SK-N-SH (cell line): ENCODE measurements at regions not wholly inside any gene's neighbourhood (a gene's known extent, or its start where the extent isn't known, plus 50 kb on each side); places are given as distances from the start of the nearest gene placed in this dataset.

Experiments
- CTCF ChIA-PET: fragments of 300-600, 350-600 bp; formaldehyde crosslinking; extraction: SDS; loops from one replicate; lab custom pipeline; 2021; lab: Yijun Ruan, JAX
- POLR2A ChIA-PET: fragments of 350-600 bp; sonication (Branson Sonifier 250); formaldehyde crosslinking; extraction: SDS; loops from one replicate; lab custom pipeline; 2020; ENCODE audit warnings: antibody characterized with exemption, inconsistent platforms; lab: Yijun Ruan, JAX
- DNase-seq: peaks from one replicate; pipeline ENCODE4 v3.0.0; 2012
- H2AFZ ChIP-seq: fragments of 200-600 bp; sonication (generic); 2 replicates; pipeline ENCODE4 v1.8.1; 2016; ENCODE audit warnings: antibody characterized with exemption, mild to moderate bottlenecking, low read depth
- H3F3A ChIP-seq: fragments of 200-600 bp; sonication (generic); replicated peaks from 2 replicates; pipeline ENCODE3; 2016; ENCODE audit warnings: antibody characterized with exemption, mild to moderate bottlenecking; ENCODE audit not compliant: insufficient read depth
- H3K27ac ChIP-seq, 2 experiments: fragments of 200-500 bp in 1 of 2; fragments of 200-600 bp in 1 of 2; sonication (Bioruptor generic) in 1 of 2; sonication (generic), shearing (Covaris generic) in 1 of 2; 2 replicates each; pipeline versions ENCODE4 v1.5.1 to v1.6.1; 2014 to 2016; ENCODE audit warnings: low read depth in 2 of 2, inconsistent platforms in 1 of 2, low read length in 1 of 2, mild to moderate bottlenecking in 1 of 2, mixed read lengths in 1 of 2
- H3K27me3 ChIP-seq: fragments of 200-600 bp; sonication (generic), shearing (Covaris generic); 2 replicates; pipeline ENCODE4 v1.6.1; 2016; ENCODE audit warnings: mixed run types; ENCODE audit not compliant: insufficient read depth
- H3K36me3 ChIP-seq, 2 experiments: fragments of 200-500 bp in 1 of 2; fragments of 200-600 bp in 1 of 2; sonication (Bioruptor generic) in 1 of 2; sonication (generic) in 1 of 2; replicated peaks in 1 of 2; 2 replicates each; pipeline versions ENCODE3 to v1.5.1; 2014 to 2016; ENCODE audit warnings: low read length in 1 of 2, mild to moderate bottlenecking in 1 of 2; ENCODE audit not compliant: insufficient read depth in 2 of 2, control insufficient read depth in 1 of 2
- H3K4me1 ChIP-seq, 2 experiments: fragments of 200-500 bp in 1 of 2; fragments of 200-600 bp in 1 of 2; sonication (Bioruptor generic) in 1 of 2; sonication (generic), shearing (Covaris generic) in 1 of 2; 2 replicates each; pipeline versions ENCODE4 v1.5.1 to v1.6.1; 2014 to 2016; ENCODE audit warnings: low read depth in 1 of 2, low read length in 1 of 2, mixed run types in 1 of 2; ENCODE audit not compliant: insufficient read depth in 2 of 2, control insufficient read depth in 1 of 2
- H3K4me2 ChIP-seq: fragments of 200-600 bp; sonication (generic), shearing (Covaris generic); 2 replicates; pipeline ENCODE4 v1.6.1; 2017; ENCODE audit warnings: mixed run types
- H3K4me3 ChIP-seq, 2 experiments: fragments of 200-500 bp in 1 of 2; fragments of 200-600 bp in 1 of 2; sonication (Bioruptor generic) in 1 of 2; sonication (generic), shearing (Covaris generic) in 1 of 2; 2 replicates each; pipeline versions ENCODE4 v1.5.1 to v1.8.1; 2014 to 2016; ENCODE audit warnings: low read depth in 2 of 2, inconsistent platforms in 1 of 2, low read length in 1 of 2, mild to moderate bottlenecking in 1 of 2, mixed read lengths in 1 of 2, moderate library complexity in 1 of 2
- H3K79me2 ChIP-seq: fragments of 200-600 bp; sonication (generic); 2 replicates; pipeline ENCODE4 v1.8.1; 2017; ENCODE audit warnings: mild to moderate bottlenecking; ENCODE audit not compliant: insufficient read depth
- H3K9ac ChIP-seq: fragments of 200-600 bp; sonication (generic); 2 replicates; pipeline ENCODE4 v1.6.1; 2017; ENCODE audit warnings: mixed run types
- H3K9me2 ChIP-seq: fragments of 200-600 bp; sonication (generic); 2 replicates; pipeline ENCODE4 v1.6.1; 2017; ENCODE audit warnings: mixed run types
- H3K9me3 ChIP-seq: fragments of 200-600 bp; sonication (generic); 2 replicates; pipeline ENCODE4 v1.6.1; 2017; ENCODE audit warnings: mixed run types, mild to moderate bottlenecking, moderate library complexity
- H4K20me1 ChIP-seq: fragments of 200-600 bp; sonication (generic); 2 replicates; pipeline ENCODE4 v1.6.1; 2017; ENCODE audit warnings: mild to moderate bottlenecking, mixed run types; ENCODE audit not compliant: insufficient read depth
- ELF1 ChIP-seq: IDR thresholded peaks from 2 replicates; pipeline ENCODE4 v1.4.0; 2012
- EP300 ChIP-seq, 2 experiments: IDR thresholded peaks; 2 replicates each; pipeline versions ENCODE4 v1.4.0 to v1.6.1; 2012; ENCODE audit warnings: borderline replicate concordance in 1 of 2, low read depth in 1 of 2, low read length in 1 of 2
- EZH2phosphoT487 ChIP-seq: fragments of 200-600 bp; sonication (generic); IDR thresholded peaks from 2 replicates; pipeline ENCODE4 v1.6.1; 2017; ENCODE audit warnings: low read depth, mixed run types, mild to moderate bottlenecking, antibody characterized with exemption, moderate library complexity, borderline replicate concordance
- FOSL2 ChIP-seq: IDR thresholded peaks from 2 replicates; pipeline ENCODE4 v1.4.0; 2012; ENCODE audit warnings: low read depth, mild to moderate bottlenecking, moderate library complexity, borderline replicate concordance
- JUND ChIP-seq: IDR thresholded peaks from 2 replicates; pipeline ENCODE4 v1.4.0; 2012
- MXI1 ChIP-seq: IDR thresholded peaks from 2 replicates; pipeline ENCODE4 v1.6.1; 2012; ENCODE audit warnings: mild to moderate bottlenecking, low read depth, low read length, improper control_type of control experiment
- NRF1 ChIP-seq: IDR thresholded peaks from 2 replicates; pipeline ENCODE4 v1.6.1; 2012; ENCODE audit warnings: low read depth, mild to moderate bottlenecking, low read length
- RFX5 ChIP-seq: IDR thresholded peaks from 2 replicates; pipeline ENCODE4 v1.6.1; 2012; ENCODE audit warnings: mild to moderate bottlenecking, improper control_type of control experiment, low read length
- TAF1 ChIP-seq: IDR thresholded peaks from 2 replicates; pipeline ENCODE4 v1.6.1; 2012; ENCODE audit warnings: low read depth, mild to moderate bottlenecking, low read length, moderate library complexity, borderline replicate concordance
- TCF12 ChIP-seq: IDR thresholded peaks from 2 replicates; pipeline ENCODE4 v1.4.0; 2012
- YY1 ChIP-seq: IDR thresholded peaks from 2 replicates; pipeline ENCODE4 v1.4.0; 2012; ENCODE audit warnings: low read depth, mild to moderate bottlenecking
- WGBS: methylation state at CpG from one replicate; pipeline ENCODE4 v1.1.6; 2017; ENCODE audit warnings: low lambda C conversion rate; 5-methylcytosine and 5-hydroxymethylcytosine counted together
- TF ChIP-seq, protein P1 (sequence below): IDR thresholded peaks from 2 replicates; pipeline ENCODE4 v1.4.0; 2012; ENCODE audit warnings: low read depth, borderline replicate concordance

DNA sequence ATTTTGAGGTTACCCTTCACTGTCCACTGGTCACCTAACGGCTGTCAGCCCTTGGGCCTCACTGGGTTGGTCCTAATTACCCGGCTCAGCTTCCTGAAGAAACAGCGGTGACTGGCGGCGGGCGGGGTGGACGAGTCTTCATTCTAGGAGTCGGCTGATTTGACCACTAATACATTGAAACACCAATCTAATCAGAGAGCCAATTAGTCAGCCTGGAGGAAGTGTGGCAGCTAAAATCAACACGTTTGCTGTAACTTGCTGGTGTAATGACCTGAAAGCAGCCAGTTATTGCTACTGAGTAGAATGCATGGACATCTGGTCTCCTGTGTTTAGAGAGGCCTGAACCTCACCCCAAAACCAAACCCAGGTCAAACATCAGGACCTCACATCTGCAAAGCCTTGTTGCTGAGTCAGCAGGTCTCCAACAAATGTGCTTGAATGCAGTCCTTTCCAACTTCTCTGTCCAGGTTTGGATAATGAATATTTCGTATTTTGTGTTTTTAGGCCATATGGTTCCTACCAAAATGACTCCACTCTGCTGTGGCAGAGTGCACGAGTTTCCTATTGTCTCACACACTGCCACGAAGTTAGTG, 496.4 kb downstream of the BRD1 start:
- Histone ChIP-seq H3K9me3 (no peaks in the 10 kb centered on the region), H3K4me1 (no peaks in the 10 kb centered on the region; a peak in 1 of 4 replicates), H3K4me2 (no peak overlapping the region)
- TF ChIP-seq RFX5 (no peak), YY1 (no peak), JUND (no peak), EZH2phosphoT487 (no peak)
- TF ChIP-seq, protein P1, sequence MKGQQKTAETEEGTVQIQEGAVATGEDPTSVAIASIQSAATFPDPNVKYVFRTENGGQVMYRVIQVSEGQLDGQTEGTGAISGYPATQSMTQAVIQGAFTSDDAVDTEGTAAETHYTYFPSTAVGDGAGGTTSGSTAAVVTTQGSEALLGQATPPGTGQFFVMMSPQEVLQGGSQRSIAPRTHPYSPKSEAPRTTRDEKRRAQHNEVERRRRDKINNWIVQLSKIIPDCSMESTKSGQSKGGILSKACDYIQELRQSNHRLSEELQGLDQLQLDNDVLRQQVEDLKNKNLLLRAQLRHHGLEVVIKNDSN, result no peak
- TF ChIP-seq, all 33 proteins: peak for 0
- Histone ChIP-seq H3K9ac (no peak overlapping the region), H4K20me1 (no peaks in the 10 kb centered on the region), H3K36me3 (no peaks in the 10 kb centered on the region), H3K27ac (no peak overlapping the region), H3K79me2 (no peaks in the 10 kb centered on the region), H3K9me2 (no peaks in the 10 kb centered on the region), H3K4me3 (no peak overlapping the region), H3F3A (no peaks in the 10 kb centered on the region), H3K27me3 (no peaks in the 10 kb centered on the region; the same call in 1 of the 2 replicates), H2AFZ (no peak overlapping the region)
- DNase-seq, result no peak
- ChIA-PET CTCF (no interaction called here), POLR2A (no interaction called here)
- 15% methylated on average over 10 of the region's 12 CpGs for WGBS

DNA sequence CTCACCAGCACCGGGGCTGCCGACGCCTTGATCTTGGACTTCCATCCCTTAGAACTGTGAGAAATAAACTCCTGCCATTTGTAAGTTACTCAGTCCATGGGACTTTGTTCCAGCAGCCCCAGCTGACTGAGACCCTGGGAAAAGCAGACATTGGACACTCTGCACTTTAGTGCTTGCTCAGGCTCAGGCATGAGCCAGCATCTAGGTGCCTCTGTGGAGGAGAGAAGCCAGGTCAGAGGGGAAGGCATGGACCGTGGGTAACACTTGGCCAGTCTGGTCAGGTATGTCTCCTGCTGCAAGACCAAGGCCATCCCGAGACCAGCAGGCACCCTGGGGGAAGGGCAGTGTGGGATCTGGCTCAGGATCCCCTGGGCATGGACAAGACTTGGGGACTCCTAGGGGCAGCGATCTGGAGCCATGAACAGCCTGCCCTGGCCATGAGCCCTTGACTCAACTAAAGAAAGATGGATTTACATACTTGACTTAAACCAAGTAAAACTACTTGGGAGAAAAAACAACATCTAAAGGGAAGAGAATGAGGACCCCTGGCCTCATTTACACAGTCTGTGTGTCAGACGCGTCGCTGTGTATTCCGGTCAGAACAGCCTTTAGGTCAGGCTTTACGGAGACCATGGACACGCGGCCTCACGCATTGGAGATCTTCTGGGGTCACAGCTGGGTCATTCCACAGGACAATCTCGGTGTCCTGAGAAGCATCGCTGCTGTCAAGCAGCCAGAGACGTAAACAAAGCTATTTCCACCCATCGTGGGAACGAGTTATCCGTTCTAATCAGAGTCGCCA, 497.1 kb downstream of the BRD1 start:
- ChIA-PET CTCF (no interaction called here), POLR2A (no interaction called here)
- no peaks in the 10 kb centered on the region for H3K36me3 ChIP-seq
- WGBS, result 46% methylated on average over 15 of the region's 21 CpGs
- TF ChIP-seq ELF1, result no peak
- no peak for TF ChIP-seq JUND
- TF ChIP-seq EZH2phosphoT487, result no peak
- no peak for TF ChIP-seq EP300 (IDR thresholded peaks at IDR 0.05; ENCODE audit: borderline replicate concordance in 1 of 2, low read depth in 1 of 2, low read length in 1 of 2)
- TF ChIP-seq NRF1, result no peak
- no peak for TF ChIP-seq FOSL2
- TF ChIP-seq TAF1, result no peak
- no peak for TF ChIP-seq TCF12
- TF ChIP-seq MXI1, result no peak
- TF ChIP-seq YY1, result no peak
- TF ChIP-seq RFX5, result no peak
- H3K79me2 ChIP-seq, result no peaks in the 10 kb centered on the region
- no peak overlapping the region for H3K4me2 ChIP-seq
- H3K4me1 ChIP-seq, result no peaks in the 10 kb centered on the region; a peak in 1 of 4 replicates
- no peak for DNase-seq
- H3K27ac ChIP-seq, result no peak overlapping the region
- no peaks in the 10 kb centered on the region for H4K20me1 ChIP-seq
- no peaks in the 10 kb centered on the region for H3K9me3 ChIP-seq
- no peak overlapping the region for H2AFZ ChIP-seq
- no peaks in the 10 kb centered on the region; the same call in 1 of the 2 replicates for H3K27me3 ChIP-seq
- H3F3A ChIP-seq, result no peaks in the 10 kb centered on the region
- H3K9ac ChIP-seq, result no peak overlapping the region
- H3K4me3 ChIP-seq, result no peak overlapping the region
- no peaks in the 10 kb centered on the region for H3K9me2 ChIP-seq
